ENCODE measurements at regions not wholly inside any gene's neighbourhood (a gene's known extent, or its start where the extent isn't known, plus 50 kb on each side); places are given as distances from the start of the nearest gene placed in this dataset.

GRCh38 chr4:151962138-151962823 lies 201.5 kb upstream of the GATB start (continued):
- TF ChIP-seq ISL1 (CRISPR knock-in tag; IDR thresholded peaks at IDR 0.05) = no peak
- TF ChIP-seq GLIS3 (CRISPR knock-in tag; IDR thresholded peaks at IDR 0.05) = no peak

GRCh38 chr4:151961456-151961855 lies 200.6 kb upstream of the GATB start:
- ATAC-seq = no peak
- TF ChIP-seq ZC3H10 (CRISPR knock-in tag; IDR thresholded peaks at IDR 0.05) = no peak
- no peak for TF ChIP-seq ZNF8 (CRISPR knock-in tag; IDR thresholded peaks at IDR 0.05)
- TF ChIP-seq CSDC2 (CRISPR knock-in tag; IDR thresholded peaks at IDR 0.05) = no peak
- no peak for TF ChIP-seq TSHZ2 (CRISPR knock-in tag; IDR thresholded peaks at IDR 0.05)
- TF ChIP-seq ARNTL (CRISPR knock-in tag; IDR thresholded peaks at IDR 0.05; ENCODE audit: borderline replicate concordance, low read depth) = no peak
- no peak for TF ChIP-seq CSRNP3 (CRISPR knock-in tag; IDR thresholded peaks at IDR 0.05)
- no peak for TF ChIP-seq POU6F1 (CRISPR knock-in tag; IDR thresholded peaks at IDR 0.05; ENCODE audit: borderline replicate concordance, low read depth)
- no peak for TF ChIP-seq CREB5 (CRISPR knock-in tag; IDR thresholded peaks at IDR 0.05; ENCODE audit: low read depth)
- no peak for TF ChIP-seq ZFP3 (CRISPR knock-in tag; IDR thresholded peaks at IDR 0.05)
- TF ChIP-seq ISL1 (CRISPR knock-in tag; IDR thresholded peaks at IDR 0.05) = no peak
- TF ChIP-seq ZFP30 (CRISPR knock-in tag; IDR thresholded peaks at IDR 0.05) = no peak
- no peak for TF ChIP-seq PPARA (CRISPR knock-in tag; IDR thresholded peaks at IDR 0.05; ENCODE audit: borderline replicate concordance)
- TF ChIP-seq BACH2 (CRISPR knock-in tag; IDR thresholded peaks at IDR 0.05; ENCODE audit: borderline replicate concordance) = no peak
- no peak for TF ChIP-seq ESRRG (CRISPR knock-in tag; IDR thresholded peaks at IDR 0.05)
- TF ChIP-seq GLIS3 (CRISPR knock-in tag; IDR thresholded peaks at IDR 0.05) = no peak

GRCh38 chr4:151960449-151961230 lies 199.8 kb upstream of the GATB start:
- TF ChIP-seq CSRNP3 (CRISPR knock-in tag; IDR thresholded peaks at IDR 0.05) (no peak), ZNF8 (CRISPR knock-in tag; IDR thresholded peaks at IDR 0.05) (no peak), GLIS3 (CRISPR knock-in tag; IDR thresholded peaks at IDR 0.05) (no peak), ZFP3 (CRISPR knock-in tag; IDR thresholded peaks at IDR 0.05) (no peak), CSDC2 (CRISPR knock-in tag; IDR thresholded peaks at IDR 0.05) (no peak), PATZ1 (CRISPR knock-in tag; IDR thresholded peaks at IDR 0.05; ENCODE audit: borderline replicate concordance) (no peak), BACH2 (CRISPR knock-in tag; IDR thresholded peaks at IDR 0.05; ENCODE audit: borderline replicate concordance) (no peak), OSR1 (CRISPR knock-in tag; IDR thresholded peaks at IDR 0.05) (no peak), ZFP30 (CRISPR knock-in tag; IDR thresholded peaks at IDR 0.05) (no peak), ARNTL (CRISPR knock-in tag; IDR thresholded peaks at IDR 0.05; ENCODE audit: borderline replicate concordance, low read depth) (no peak), ZNF70 (CRISPR knock-in tag; IDR thresholded peaks at IDR 0.05) (no peak), TSHZ2 (CRISPR knock-in tag; IDR thresholded peaks at IDR 0.05) (no peak)
- ATAC-seq = no peak
